OCI-LY1 (cell line): ENCODE measurements at regions not wholly inside any gene's neighbourhood (a gene's known extent, or its start where the extent isn't known, plus 50 kb on each side); places are given as distances from the start of the nearest gene placed in this dataset.
"Not testable (repeated sequence)": the region's sequence is repeated elsewhere in the genome, so short reads cannot be mapped to it uniquely, and the experiment has no call there.

Experiments used
- H2AFZ ChIP-seq: fragments of 200-600 bp; sonication (generic), shearing (Covaris generic); 2 replicates; pipeline ENCODE4 v1.6.0; 2014; ENCODE audit warnings: antibody characterized with exemption, mild to moderate bottlenecking, low read length
- H3F3A ChIP-seq: fragments of 200-600 bp; sonication (generic), shearing (Covaris generic); 2 replicates; pipeline ENCODE4 v1.6.0; 2014; ENCODE audit warnings: mild to moderate bottlenecking, antibody characterized with exemption, low read length, moderate library complexity; ENCODE audit not compliant: insufficient read depth
- H3K27ac ChIP-seq: fragments of 200-600 bp; sonication (generic); 2 replicates; pipeline ENCODE4 v1.5.1; 2014; ENCODE audit warnings: low read length, mixed run types, mild to moderate bottlenecking, low read depth; ENCODE audit not compliant: poor library complexity, severe bottlenecking
- H3K27me3 ChIP-seq: fragments of 200-600 bp; sonication (generic); 2 replicates; pipeline ENCODE4 v1.6.0; 2014; ENCODE audit warnings: antibody characterized with exemption, mild to moderate bottlenecking, low read length, moderate library complexity; ENCODE audit not compliant: insufficient read depth
- H3K36me3 ChIP-seq: fragments of 200-600 bp; sonication (generic); 2 replicates; pipeline ENCODE4 v1.6.1; 2014; ENCODE audit warnings: mild to moderate bottlenecking, antibody characterized with exemption, low read length, moderate library complexity, mixed read lengths; ENCODE audit not compliant: insufficient read depth
- H3K4me1 ChIP-seq: fragments of 200-600 bp; sonication (generic); 2 replicates; pipeline ENCODE4 v1.5.1; 2014; ENCODE audit warnings: mild to moderate bottlenecking, low read length, moderate library complexity; ENCODE audit not compliant: insufficient read depth, severe bottlenecking
- H3K4me2 ChIP-seq: fragments of 200-600 bp; sonication (generic), shearing (Covaris generic); 2 replicates; pipeline ENCODE4 v1.6.1; 2014; ENCODE audit warnings: low read length
- H3K4me3 ChIP-seq: fragments of 200-600 bp; sonication (generic); 2 replicates; pipeline ENCODE4 v1.5.1; 2014; ENCODE audit warnings: low read length, low read depth, mild to moderate bottlenecking, mixed read lengths; ENCODE audit not compliant: poor library complexity, severe bottlenecking
- H3K79me2 ChIP-seq: fragments of 200-600 bp; shearing (Covaris generic); 2 replicates; pipeline ENCODE4 v1.6.1; 2016; ENCODE audit warnings: mixed run types, low read length, mixed read lengths; ENCODE audit not compliant: insufficient read depth
- H3K9ac ChIP-seq: fragments of 200-600 bp; sonication (generic), shearing (Covaris generic); 2 replicates; pipeline ENCODE4 v1.6.1; 2014; ENCODE audit warnings: mild to moderate bottlenecking, low read length, mixed read lengths
- H3K9me2 ChIP-seq: fragments of 200-600 bp; sonication (generic), shearing (Covaris generic); 2 replicates; pipeline ENCODE4 v1.6.1; 2014; ENCODE audit warnings: low read depth, mild to moderate bottlenecking, low read length, mixed read lengths
- H3K9me3 ChIP-seq: fragments of 200-600 bp; shearing (Covaris generic); 2 replicates; pipeline ENCODE4 v1.6.1; 2014; ENCODE audit warnings: low read length, mixed read lengths
- H4K20me1 ChIP-seq: fragments of 200-600 bp; sonication (generic), shearing (Covaris generic); 2 replicates; pipeline ENCODE4 v1.6.0; 2016; ENCODE audit warnings: mild to moderate bottlenecking, low read length; ENCODE audit not compliant: insufficient read depth
- CTCF ChIP-seq: fragments of 200-600 bp; sonication (generic), shearing (Covaris generic); IDR thresholded peaks from 2 replicates; pipeline ENCODE4 v1.5.1; 2017; ENCODE audit warnings: mild to moderate bottlenecking, antibody characterized with exemption, low read length, moderate library complexity, mixed read lengths
- EZH2 ChIP-seq: fragments of 200-600 bp; sonication (generic), shearing (Covaris generic); IDR thresholded peaks from 2 replicates; pipeline ENCODE4 v1.8.0; 2017; ENCODE audit warnings: borderline replicate concordance, mixed run types, mild to moderate bottlenecking, antibody characterized with exemption, low read length, moderate library complexity, mixed read lengths

GRCh38 chr6:50565004-50565403 lies 148.3 kb upstream of the TFAP2D start:
- H3K79me2 ChIP-seq = no peaks in the 10 kb centered on the region
- no peak overlapping the region for H2AFZ ChIP-seq
- H3F3A ChIP-seq = no peaks in the 10 kb centered on the region
- no peak overlapping the region for H3K4me2 ChIP-seq
- H3K9me3 ChIP-seq = no peaks in the 10 kb centered on the region
- no peaks in the 10 kb centered on the region for H4K20me1 ChIP-seq
- H3K27ac ChIP-seq = no peak overlapping the region
- no peaks in the 10 kb centered on the region for H3K27me3 ChIP-seq
- no peaks in the 10 kb centered on the region for H3K4me1 ChIP-seq
- H3K36me3 ChIP-seq = no peaks in the 10 kb centered on the region
- TF ChIP-seq EZH2 = no peak
- TF ChIP-seq CTCF = no peak
- H3K9me2 ChIP-seq = no peaks in the 10 kb centered on the region
- H3K9ac ChIP-seq = no peak overlapping the region
- H3K4me3 ChIP-seq = no peak overlapping the region

DNA sequence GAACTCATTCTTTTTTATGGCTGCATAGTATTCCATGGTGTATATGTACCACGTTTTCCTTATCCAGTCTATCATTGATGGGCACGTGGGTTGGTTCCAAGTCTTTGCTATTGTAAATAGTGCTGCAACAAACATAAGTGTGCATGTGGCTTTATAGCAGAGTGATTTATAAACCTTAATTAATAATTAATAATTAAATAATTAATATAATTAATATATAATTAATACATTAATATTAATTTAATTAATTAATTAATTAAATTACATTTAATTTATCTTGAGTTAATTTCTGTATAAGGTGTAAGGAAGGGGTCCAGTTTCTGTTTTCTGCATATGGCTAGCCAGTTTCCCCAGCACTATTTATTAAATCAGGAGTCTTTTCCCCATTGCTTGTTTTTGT lies 142.1 kb upstream of the TFAP2D start:
- not testable (repeated sequence) for H3K4me1 ChIP-seq, H3F3A ChIP-seq, H3K4me2 ChIP-seq, H3K9me2 ChIP-seq, H2AFZ ChIP-seq, H3K79me2 ChIP-seq, H4K20me1 ChIP-seq, H3K27ac ChIP-seq, H3K9ac ChIP-seq, H3K27me3 ChIP-seq, H3K36me3 ChIP-seq, H3K9me3 ChIP-seq, H3K4me3 ChIP-seq

DNA sequence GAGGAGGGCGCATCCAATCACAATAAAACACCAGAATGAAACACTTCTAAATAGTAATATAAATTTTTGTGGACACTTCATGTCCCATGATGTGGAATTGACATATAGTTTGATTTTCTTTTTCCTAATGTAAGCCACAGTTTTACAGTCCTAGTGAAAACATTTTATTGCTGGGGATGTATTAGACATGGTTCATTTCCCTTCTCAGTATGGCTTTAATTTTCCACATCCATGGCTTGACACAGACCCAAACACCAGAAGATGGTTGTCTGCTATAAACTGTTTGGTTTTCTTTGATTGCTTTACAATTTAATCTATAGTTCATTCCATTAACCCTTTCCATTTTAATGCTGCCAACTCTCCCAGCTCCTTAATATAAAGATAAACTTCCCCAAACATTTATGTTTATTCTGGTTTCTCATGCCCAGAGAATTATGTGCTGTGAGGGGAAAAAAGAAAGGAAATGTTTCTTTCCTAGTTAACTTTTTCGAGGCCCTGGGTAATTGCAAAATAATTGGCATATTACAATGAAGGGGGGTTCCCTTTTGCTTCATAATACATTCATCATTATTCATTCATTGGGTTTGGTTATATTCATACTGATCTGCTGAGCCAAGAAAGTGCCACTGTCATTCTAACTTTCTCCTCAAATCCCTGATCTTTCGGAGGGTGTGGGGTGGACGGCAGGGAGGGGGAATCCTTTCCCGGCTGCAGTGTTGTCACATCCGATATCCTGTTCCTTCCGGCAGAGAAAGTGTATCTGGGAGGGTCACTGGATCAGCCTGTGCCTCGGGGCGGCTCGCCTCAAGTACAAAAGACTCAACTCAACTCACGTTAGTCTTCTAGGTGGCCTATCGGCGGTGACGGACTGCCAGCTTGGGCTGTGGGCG lies 127.6 kb upstream of the TFAP2D start:
- Histone ChIP-seq H3K27ac (no peak overlapping the region), H3K9ac (no peak overlapping the region), H2AFZ (no peak overlapping the region), H3K27me3 (no peaks in the 10 kb centered on the region), H4K20me1 (no peaks in the 10 kb centered on the region), H3K9me2 (no peaks in the 10 kb centered on the region), H3K4me2 (no peak overlapping the region), H3K36me3 (no peaks in the 10 kb centered on the region), H3F3A (no peaks in the 10 kb centered on the region), H3K4me1 (no peaks in the 10 kb centered on the region), H3K4me3 (no peak overlapping the region), H3K79me2 (no peaks in the 10 kb centered on the region), H3K9me3 (no peaks in the 10 kb centered on the region)
- TF ChIP-seq EZH2 (no peak), CTCF (no peak)

DNA sequence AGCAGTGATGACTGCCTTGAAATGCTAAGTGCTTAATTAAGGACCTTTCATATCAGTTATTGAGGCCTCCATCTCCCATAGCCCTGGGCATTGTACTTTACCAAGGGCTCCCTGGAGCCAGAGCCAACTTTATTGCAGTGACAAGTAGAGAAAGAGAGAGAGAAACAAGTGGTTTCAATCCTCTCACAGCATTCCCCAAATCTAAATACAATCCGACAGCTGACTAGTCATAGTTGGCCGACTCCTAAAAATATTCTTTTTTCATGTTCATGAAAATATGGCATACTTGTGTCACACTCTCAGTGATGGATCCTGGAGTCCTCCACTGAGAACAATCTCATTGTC lies 127.0 kb upstream of the TFAP2D start:
- Histone ChIP-seq H3K9ac (no peak overlapping the region), H3K4me1 (no peaks in the 10 kb centered on the region), H3K9me2 (no peaks in the 10 kb centered on the region), H3F3A (no peaks in the 10 kb centered on the region), H3K9me3 (no peaks in the 10 kb centered on the region), H3K79me2 (no peaks in the 10 kb centered on the region), H3K4me2 (no peak overlapping the region), H3K4me3 (no peak overlapping the region), H3K27me3 (no peaks in the 10 kb centered on the region), H2AFZ (no peak overlapping the region), H3K36me3 (no peaks in the 10 kb centered on the region), H4K20me1 (no peaks in the 10 kb centered on the region), H3K27ac (no peak overlapping the region)
- TF ChIP-seq CTCF (no peak), EZH2 (no peak)
